Prostate gland (tissue), 2 donors: ENCODE measurements at regions not wholly inside any gene's neighbourhood (a gene's known extent, or its start where the extent isn't known, plus 50 kb on each side); places are given as distances from the start of the nearest gene placed in this dataset.

Experiments used
- POLR2A ChIP-seq: fragments of 450-650 bp; IDR thresholded peaks from one replicate; pipeline ENCODE4 v1.6.1; 2016; ENCODE audit warnings: antibody characterized with exemption, mild to moderate bottlenecking
- POLR2AphosphoS5 ChIP-seq: sonication (generic); formaldehyde crosslinking; IDR thresholded peaks from one replicate; pipeline ENCODE4 v1.6.1; 2017; ENCODE audit warnings: antibody characterized with exemption
- TF ChIP-seq, protein P1 (sequence below), 4 experiments: fragments of 200-600 bp in 2 of 4; fragments of 450-650 bp in 2 of 4; sonication (generic) in 2 of 4; IDR thresholded peaks; 1 replicate in 3 of 4; 2 replicates in 1 of 4; pipeline ENCODE4 v1.5.1; 2016 to 2019; ENCODE audit warnings: antibody characterized with exemption in 4 of 4, mild to moderate bottlenecking in 2 of 4, moderate library complexity in 2 of 4

DNA sequence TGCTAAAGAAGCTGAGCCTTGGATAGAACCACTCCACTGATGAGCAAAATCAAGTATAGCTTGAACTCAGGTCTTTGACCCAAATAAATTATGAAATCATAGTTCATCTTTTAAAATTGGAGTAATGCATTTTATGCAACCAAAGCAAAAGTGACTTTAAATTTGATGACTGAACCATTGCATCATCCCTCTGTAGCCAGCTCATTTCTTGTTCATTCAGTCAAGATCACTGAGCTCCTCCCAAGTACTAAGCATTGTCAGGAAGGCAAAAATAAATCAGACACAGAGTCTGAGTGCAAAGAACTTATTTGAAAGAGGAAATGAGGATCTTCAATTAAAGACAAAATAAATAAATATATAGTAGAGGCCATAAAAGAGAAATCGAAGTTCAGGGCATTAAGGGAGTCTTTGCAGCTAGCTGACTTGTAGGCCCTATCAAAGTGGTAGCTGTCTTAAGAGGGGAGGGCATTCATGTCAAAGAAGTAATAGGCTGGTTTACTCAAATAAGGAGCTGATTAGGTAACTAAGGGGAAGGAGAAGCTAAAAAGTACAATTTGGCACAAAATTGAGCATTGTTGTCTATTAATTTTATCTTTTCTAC is 411.8 kb downstream of the MTX2 start:
- TF ChIP-seq, protein P1, sequence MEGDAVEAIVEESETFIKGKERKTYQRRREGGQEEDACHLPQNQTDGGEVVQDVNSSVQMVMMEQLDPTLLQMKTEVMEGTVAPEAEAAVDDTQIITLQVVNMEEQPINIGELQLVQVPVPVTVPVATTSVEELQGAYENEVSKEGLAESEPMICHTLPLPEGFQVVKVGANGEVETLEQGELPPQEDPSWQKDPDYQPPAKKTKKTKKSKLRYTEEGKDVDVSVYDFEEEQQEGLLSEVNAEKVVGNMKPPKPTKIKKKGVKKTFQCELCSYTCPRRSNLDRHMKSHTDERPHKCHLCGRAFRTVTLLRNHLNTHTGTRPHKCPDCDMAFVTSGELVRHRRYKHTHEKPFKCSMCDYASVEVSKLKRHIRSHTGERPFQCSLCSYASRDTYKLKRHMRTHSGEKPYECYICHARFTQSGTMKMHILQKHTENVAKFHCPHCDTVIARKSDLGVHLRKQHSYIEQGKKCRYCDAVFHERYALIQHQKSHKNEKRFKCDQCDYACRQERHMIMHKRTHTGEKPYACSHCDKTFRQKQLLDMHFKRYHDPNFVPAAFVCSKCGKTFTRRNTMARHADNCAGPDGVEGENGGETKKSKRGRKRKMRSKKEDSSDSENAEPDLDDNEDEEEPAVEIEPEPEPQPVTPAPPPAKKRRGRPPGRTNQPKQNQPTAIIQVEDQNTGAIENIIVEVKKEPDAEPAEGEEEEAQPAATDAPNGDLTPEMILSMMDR (IDR thresholded peaks at IDR 0.05), result no peak
- no peak for TF ChIP-seq POLR2AphosphoS5
- no peak for TF ChIP-seq POLR2A
